ENCODE measurements at regions not wholly inside any gene's neighbourhood (a gene's known extent, or its start where the extent isn't known, plus 50 kb on each side); places are given as distances from the start of the nearest gene placed in this dataset.
"Not testable (repeated sequence)": the region's sequence is repeated elsewhere in the genome, so short reads cannot be mapped to it uniquely, and the experiment has no call there.

GRCh38 chr20:17891131-17891530 lies 77.5 kb downstream of the SNX5 start:
- H3K9ac ChIP-seq (ENCODE audit: low read length); BruUV-seq (replicated peaks); RAD21 ChIA-PET (ENCODE audit: low non-redundant PET in 1 of 2, low total read pairs in 2 of 2, uncharacterized antibody in 2 of 2, unreplicated experiment in 2 of 2); H3K9me2 ChIP-seq (ENCODE audit: insufficient read depth); ATAC-seq; DNase-seq (ENCODE audit: low read depth, low spot score); H4K20me1 ChIP-seq (ENCODE audit: insufficient read depth); POLR2A ChIA-PET; H2AFZ ChIP-seq (ENCODE audit: low read depth, low read length, poor library complexity, severe bottlenecking); H3K4me2 ChIP-seq (ENCODE audit: low read length); CTCF ChIA-PET; H3K4me3 ChIP-seq (replicated peaks in 1 of 2; ENCODE audit: low read depth in 1 of 2, low read length in 2 of 2); H3K36me3 ChIP-seq (ENCODE audit: control insufficient read depth in 1 of 2, insufficient read depth in 2 of 2, low read length in 2 of 2); H3K79me2 ChIP-seq (ENCODE audit: insufficient read depth, low read length); H3K27me3 ChIP-seq (ENCODE audit: insufficient read depth, low read length); H3K27ac ChIP-seq (ENCODE audit: low read depth, low read length): not testable (repeated sequence)
- peaks cover 4 to 16% of the 10 kb centered on the region in 2 experiments; a peak in 3 of 4 replicates for H3K4me1 ChIP-seq (ENCODE audit: control insufficient read depth in 1 of 2, insufficient read depth in 2 of 2, low read length in 2 of 2)
- peaks cover 0 to 30% of the 10 kb centered on the region in 2 experiments; a peak in 1 of 4 replicates for H3K9me3 ChIP-seq (ENCODE audit: control insufficient read depth in 1 of 2, insufficient read depth in 1 of 2, low read depth in 1 of 2, low read length in 2 of 2)
- intact Hi-C loops (cut with micrococcal nuclease), result loop anchor here (10.0 kb wide), 1 partner anchor 386 kb away; no protein-coding TSS in a partner anchor

- H3K27me3 ChIP-seq (ENCODE audit: insufficient read depth, low read length), result no peaks in the 10 kb centered on the region
- H3K27ac ChIP-seq (ENCODE audit: low read depth, low read length), result no peak overlapping the region
- H3K4me2 ChIP-seq (ENCODE audit: low read length), result no peak overlapping the region
- RAD21 ChIA-PET (ENCODE audit: low non-redundant PET in 1 of 2, low total read pairs in 2 of 2, uncharacterized antibody in 2 of 2, unreplicated experiment in 2 of 2), result no interaction called here
- no peak for DNase-seq (ENCODE audit: low read depth, low spot score)
- no peak for TF ChIP-seq SIN3A (IDR thresholded peaks at IDR 0.05; ENCODE audit: low read depth)
- TF ChIP-seq ZBTB33 (IDR thresholded peaks at IDR 0.05; ENCODE audit: extremely low read depth, insufficient replicate concordance, low read length), result no peak
- TF ChIP-seq FOSL1 (IDR thresholded peaks at IDR 0.05; ENCODE audit: low read depth), result no peak
- TF ChIP-seq JUND (IDR thresholded peaks at IDR 0.05), result no peak
- TF ChIP-seq TCF7L2 (IDR thresholded peaks at IDR 0.05; ENCODE audit: borderline replicate concordance, extremely low read depth, insufficient read depth, insufficient read length), result no peak
- TF ChIP-seq MAX (IDR thresholded peaks at IDR 0.05), result no peak
- TF ChIP-seq EZH2phosphoT487 (IDR thresholded peaks at IDR 0.05; ENCODE audit: borderline replicate concordance), result no peak
- no peak for TF ChIP-seq ZNF274 (IDR thresholded peaks at IDR 0.05; ENCODE audit: low read depth, low read length)
- H3K4me1 ChIP-seq (ENCODE audit: control insufficient read depth in 1 of 2, insufficient read depth in 2 of 2, low read length in 2 of 2), result peaks cover 4 to 16% of the 10 kb centered on the region in 2 experiments; a peak in 3 of 4 replicates
- no TSS peak for BruUV-seq (replicated peaks)
- H2AFZ ChIP-seq (ENCODE audit: low read depth, low read length, poor library complexity, severe bottlenecking), result no peak overlapping the region
- no peaks in the 10 kb centered on the region for H3K79me2 ChIP-seq (ENCODE audit: insufficient read depth, low read length)
- no peaks in the 10 kb centered on the region for H4K20me1 ChIP-seq (ENCODE audit: insufficient read depth)
- peaks cover 0 to 30% of the 10 kb centered on the region in 2 experiments; a peak in 1 of 4 replicates for H3K9me3 ChIP-seq (ENCODE audit: control insufficient read depth in 1 of 2, insufficient read depth in 1 of 2, low read depth in 1 of 2, low read length in 2 of 2)
- no peak overlapping the region for H3K9ac ChIP-seq (ENCODE audit: low read length)
- no peaks in the 10 kb centered on the region for H3K36me3 ChIP-seq (ENCODE audit: control insufficient read depth in 1 of 2, insufficient read depth in 2 of 2, low read length in 2 of 2)
- CTCF ChIA-PET, result no interaction called here
- no peak for ATAC-seq
- no peak overlapping the region for H3K4me3 ChIP-seq (replicated peaks in 1 of 2; ENCODE audit: low read depth in 1 of 2, low read length in 2 of 2)
- no peaks in the 10 kb centered on the region for H3K9me2 ChIP-seq (ENCODE audit: insufficient read depth)
- intact Hi-C loops (cut with micrococcal nuclease), result loop anchor here (10.0 kb wide), 1 partner anchor 386 kb away; no protein-coding TSS in a partner anchor
- POLR2A ChIA-PET, result interaction anchor here (0.5 kb wide), 1 partner anchor 209 kb away, joined by 3 read pairs; no protein-coding TSS in a partner anchor
Measured at GRCh38 chr20:17890330-17890729, 78.3 kb downstream of the SNX5 start.

Measured in HCT116 (cell line).